HG03095 (cell line): ENCODE measurements at regions not wholly inside any gene's neighbourhood (a gene's known extent, or its start where the extent isn't known, plus 50 kb on each side); places are given as distances from the start of the nearest gene placed in this dataset.
"Not testable (repeated sequence)": the region's sequence is repeated elsewhere in the genome, so short reads cannot be mapped to it uniquely, and the experiment has no call there.

ENCODE experiments used
- ATAC-seq: cut with Tn5 transposase; IDR thresholded peaks from one replicate; pipeline ENCODE4 v1.9.1; 2021; ENCODE audit warnings: moderate library complexity; ENCODE audit not compliant: unreplicated experiment

DNA sequence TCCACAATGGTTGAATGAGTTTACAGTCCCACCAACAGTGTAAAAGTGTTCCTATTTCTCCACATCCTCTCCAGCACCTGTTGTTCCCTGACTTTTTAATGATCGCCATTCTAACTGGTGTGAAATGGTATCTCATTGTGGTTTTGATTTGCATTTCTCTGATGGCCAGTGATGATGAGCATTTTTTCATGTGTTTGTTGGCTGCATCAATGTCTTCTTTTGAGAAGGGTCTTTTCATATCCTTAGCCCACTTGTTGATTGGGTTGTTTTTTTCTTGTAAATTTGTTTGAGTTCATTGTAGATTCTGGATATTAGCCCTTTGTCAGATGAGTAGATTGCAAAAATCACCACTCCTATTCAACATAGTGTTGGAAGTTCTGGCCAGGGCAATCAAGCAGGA, 287.6 kb upstream of the RASGRP1 start:
- not testable (repeated sequence) for ATAC-seq

- ATAC-seq, result no peak
These were observed 289.0 kb upstream of the RASGRP1 start for GRCh38 chr15:38853608-38854007.

GRCh38 chr15:38854506-38854905, 289.9 kb upstream of the RASGRP1 start:
- no peak for ATAC-seq

GRCh38 chr15:38857814-38858213, 293.2 kb upstream of the RASGRP1 start:
- no peak for ATAC-seq

- ATAC-seq, result no peak
These were observed 295.0 kb upstream of the RASGRP1 start for GRCh38 chr15:38859574-38859973.

DNA sequence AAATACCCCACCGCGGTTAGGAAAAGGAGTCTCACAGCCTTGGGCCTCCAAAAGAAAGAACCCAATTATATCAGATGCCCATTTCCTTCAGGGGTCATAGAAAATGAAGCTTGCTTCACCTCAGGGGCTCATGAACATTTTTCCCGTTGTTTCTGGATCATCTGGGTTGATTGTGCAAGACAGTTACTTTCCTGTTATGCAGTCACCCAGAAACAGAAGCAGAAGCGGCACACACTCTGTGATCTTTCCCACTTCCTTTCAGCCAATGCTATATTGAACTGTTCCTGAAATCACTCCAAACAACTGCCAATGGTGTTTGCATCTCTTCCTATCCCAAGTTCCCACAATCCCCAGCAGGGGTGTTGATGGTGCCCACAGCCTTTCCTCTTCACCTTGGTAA, 295.6 kb upstream of the RASGRP1 start:
- no peak for ATAC-seq

DNA sequence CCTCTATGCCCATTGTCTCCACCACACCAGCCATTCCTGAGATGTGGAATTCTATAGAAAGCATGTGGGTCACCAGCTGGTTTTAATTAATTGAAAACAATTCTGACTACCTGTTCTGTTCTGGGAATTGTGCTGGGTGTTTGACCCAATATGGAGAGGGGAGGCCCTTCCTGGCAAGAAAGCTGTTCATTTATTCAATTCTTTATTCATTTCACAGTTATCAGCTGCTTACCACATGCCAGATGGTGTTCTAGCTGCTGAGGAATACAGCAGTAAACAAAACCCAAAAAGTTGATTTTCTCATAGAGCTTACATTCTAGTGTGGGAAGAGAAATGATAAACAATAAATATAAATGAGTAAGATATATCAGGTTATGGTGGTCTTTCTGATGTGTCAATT, 296.1 kb upstream of the RASGRP1 start:
- no peak for ATAC-seq

DNA sequence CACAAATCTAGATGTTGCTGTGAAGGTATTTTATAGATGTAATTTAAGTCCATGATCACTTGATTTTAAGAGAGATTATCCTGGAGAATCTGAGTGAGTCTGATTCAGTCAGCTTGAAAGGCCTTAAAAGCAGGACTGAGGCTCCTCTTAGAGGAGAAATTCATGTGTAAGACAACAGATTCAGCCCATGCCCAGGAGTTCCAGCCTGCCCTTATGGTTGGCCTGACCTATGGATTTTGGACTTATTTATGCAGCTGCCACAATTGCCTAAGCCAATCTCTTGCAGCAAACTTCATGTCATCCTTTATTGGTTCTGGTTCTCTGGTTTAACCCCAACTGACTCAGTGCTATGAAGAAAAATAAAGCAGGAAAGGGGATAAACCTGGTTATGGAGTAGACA, 296.5 kb upstream of the RASGRP1 start:
- ATAC-seq, result no peak

- no peak for ATAC-seq
These were observed 297.5 kb upstream of the RASGRP1 start for GRCh38 chr15:38862099-38862498.

- no peak for ATAC-seq
These were observed 298.8 kb upstream of the RASGRP1 start for GRCh38 chr15:38863381-38863780.

DNA sequence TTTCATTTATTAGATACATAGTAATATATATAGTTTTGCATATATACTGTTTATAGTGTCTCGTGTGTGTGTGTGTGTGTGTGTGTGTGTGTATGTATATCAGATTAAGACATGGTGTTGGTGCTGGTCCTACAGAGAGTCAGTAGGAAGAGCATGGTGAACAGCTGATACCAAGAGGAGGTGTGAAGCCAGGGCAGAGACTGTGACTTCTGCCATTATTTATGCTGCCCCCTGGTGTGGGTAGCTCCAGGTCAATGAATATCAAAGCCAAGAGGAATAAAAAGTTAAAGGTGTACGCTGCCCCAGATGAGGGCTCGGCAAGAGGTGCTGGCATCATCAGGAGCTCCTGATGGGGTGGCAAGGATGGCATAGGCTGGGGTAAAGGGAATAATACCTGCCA, 299.5 kb upstream of the RASGRP1 start:
- no peak for ATAC-seq

- ATAC-seq, result no peak
These were observed 300.4 kb upstream of the RASGRP1 start for GRCh38 chr15:38864827-38865581.

GRCh38 chr15:38867556-38867955, 302.9 kb upstream of the RASGRP1 start:
- ATAC-seq, result no peak

DNA sequence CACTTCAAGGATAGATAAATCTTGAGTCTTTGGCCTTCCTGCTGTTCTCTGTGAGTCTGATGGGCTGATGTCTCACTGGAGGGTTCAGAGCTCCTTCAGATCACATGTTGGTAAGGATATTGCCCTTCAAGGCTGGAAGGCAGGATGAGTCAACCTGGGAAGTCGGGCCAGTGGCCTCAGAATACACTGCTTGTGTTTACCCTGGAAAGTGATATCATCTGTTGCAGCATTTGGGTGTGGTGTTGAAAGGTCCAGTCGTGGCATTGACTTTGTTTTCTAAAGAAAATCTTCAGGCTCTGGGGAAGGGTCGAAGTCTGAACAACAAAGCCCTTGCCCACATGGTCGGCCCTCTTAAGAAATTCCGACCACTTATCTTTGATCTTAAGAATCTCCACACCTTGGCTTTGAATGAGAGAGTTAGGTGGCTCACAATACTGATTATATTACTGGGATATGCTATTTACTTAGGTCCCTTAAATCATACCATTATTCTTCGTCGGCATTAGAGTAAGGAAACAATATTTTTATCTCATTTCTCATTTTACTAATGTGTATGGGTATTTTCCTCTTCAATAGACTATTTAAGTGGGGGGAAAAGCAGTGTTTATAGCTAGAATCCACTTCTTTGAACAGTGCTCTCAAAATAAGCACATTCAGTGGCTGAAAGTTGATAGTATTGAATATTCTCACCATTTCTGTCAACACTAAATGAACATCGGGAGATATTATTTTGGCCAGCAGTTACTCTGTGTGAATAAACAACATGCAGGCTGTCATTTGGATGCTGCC, 303.9 kb upstream of the RASGRP1 start:
- ATAC-seq, result no peak

DNA sequence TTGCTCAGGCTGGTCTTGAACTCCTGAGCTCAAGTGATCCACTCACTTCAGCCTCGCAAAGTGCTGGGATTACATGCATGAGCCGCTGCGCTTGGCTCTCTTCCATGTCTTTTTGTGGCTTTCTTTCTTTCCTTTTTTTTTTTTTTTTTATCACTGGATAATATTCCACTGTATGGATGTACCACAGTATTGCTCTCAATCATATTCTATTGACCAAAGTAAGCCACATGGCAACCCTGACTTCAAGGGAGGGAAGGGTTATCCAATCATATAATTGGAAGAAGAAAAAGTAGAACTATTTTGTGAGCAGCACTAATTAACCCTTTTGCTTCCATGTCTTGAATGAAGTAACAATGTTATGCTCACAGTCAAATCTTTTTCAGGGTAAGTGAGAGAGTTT, 307.0 kb upstream of the RASGRP1 start:
- no peak for ATAC-seq

DNA sequence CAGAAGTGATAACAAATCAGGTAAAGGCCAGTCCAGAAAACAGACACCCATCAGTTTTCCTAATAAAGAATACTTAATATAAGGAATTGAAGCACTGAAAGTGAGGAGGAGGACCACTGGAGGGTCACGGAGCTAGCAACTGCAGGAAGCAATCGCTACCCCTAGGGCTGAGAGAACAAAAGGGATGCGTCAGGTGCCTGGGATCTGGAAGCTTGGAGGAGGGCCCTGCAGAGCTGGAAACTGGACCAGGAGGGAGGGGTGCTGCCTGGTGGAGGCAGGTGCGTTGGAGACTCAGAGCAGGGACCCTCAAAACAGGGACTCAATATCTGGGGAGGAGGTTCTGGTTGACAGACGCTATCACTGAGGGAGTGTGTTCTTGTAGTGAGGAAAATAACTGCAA, 308.1 kb upstream of the RASGRP1 start:
- no peak for ATAC-seq

DNA sequence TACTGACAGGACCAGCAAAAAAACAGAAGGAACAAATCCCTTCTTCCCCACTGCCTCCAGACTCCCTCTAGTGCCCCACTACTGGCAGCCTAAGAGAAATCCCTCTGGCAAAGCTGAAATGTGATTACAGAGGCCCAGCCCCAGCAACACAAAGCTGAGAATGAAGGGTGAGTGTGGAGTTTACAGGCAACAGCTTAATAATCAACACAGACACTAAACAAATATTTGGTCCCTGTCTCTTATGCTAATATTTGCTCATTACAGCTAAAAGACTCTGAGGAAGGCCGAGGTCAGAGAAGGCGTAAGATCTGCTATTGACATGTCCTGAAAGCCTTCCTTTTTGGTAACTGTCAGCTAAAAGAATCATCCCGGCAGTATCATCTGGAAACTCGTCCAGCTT, 308.5 kb upstream of the RASGRP1 start:
- no peak for ATAC-seq

DNA sequence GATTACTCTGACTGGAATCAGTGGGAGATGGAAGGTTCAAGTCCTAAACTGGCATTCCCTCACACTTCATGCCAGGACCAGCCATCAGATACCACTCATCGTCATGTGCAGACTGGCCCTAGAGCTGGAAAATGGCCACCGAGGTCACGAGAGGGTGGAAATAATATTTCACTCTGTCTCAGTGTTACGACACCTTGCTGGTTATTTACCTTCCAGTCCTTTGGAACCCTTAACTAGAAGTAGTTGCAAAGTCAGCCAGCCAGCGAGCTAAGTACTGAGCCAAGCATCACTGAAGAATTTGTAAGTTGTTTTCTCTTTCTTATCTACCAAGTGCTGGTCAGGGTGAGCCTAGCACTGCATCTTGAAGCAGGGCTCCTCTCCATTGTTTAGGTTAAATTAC, 309.9 kb upstream of the RASGRP1 start:
- no peak for ATAC-seq

DNA sequence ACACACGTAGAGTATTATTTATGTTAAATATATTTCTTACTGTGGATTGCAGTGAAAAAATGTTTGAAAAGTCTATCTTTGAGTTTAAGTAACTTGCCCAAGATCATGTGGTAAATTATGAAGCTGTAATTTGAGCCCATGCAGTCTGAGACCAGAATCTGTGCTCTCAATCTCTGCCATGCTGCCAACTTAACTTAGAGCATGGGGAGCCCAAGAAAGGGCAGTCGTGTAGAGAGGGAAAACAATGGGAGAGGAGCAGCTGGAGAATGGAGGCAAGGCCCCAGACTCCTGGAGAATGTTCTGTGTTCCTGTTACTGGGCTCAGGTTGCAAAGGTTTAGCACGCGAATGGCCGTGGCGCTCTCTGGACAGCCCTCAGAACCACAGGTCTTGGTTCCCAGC, 311.6 kb upstream of the RASGRP1 start:
- ATAC-seq, result no peak

GRCh38 chr15:38876621-38877020, 312.0 kb upstream of the RASGRP1 start:
- no peak for ATAC-seq

DNA sequence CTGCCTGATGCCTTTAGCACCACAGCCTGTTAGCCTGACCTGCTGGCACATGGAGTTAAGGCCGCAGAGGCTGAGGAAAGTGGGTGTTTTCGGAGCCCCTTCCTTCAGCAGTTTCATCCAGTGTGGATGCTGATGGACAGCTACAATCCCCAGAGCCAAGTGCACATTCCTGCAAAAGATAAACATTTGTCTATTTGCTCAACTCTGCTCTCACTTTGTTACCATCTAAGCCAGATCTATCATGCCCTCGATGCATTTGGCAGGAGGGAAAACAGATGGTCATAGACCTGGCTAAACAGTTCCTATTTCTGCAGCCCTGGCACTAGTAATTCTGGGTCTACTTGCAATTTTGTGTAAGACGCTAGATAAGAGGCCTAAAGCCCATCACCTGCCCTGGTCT, 312.9 kb upstream of the RASGRP1 start:
- ATAC-seq, result no peak

GRCh38 chr15:38878026-38878425, 313.4 kb upstream of the RASGRP1 start:
- ATAC-seq, result no peak
